HEK293 (cell line): ENCODE measurements at regions not wholly inside any gene's neighbourhood (a gene's known extent, or its start where the extent isn't known, plus 50 kb on each side); places are given as distances from the start of the nearest gene placed in this dataset.

Experiments used
- CTCF ChIA-PET: fragments of 350-600 bp; formaldehyde crosslinking; extraction: SDS; loops from one replicate; lab custom pipeline; 2021; ENCODE audit warnings: antibody characterized with exemption; lab: Yijun Ruan, JAX
- POLR2A ChIA-PET: fragments of 300-600 bp; formaldehyde crosslinking; extraction: SDS; loops from one replicate; lab custom pipeline; 2020; ENCODE audit warnings: antibody characterized with exemption, inconsistent platforms; lab: Yijun Ruan, JAX
- H3K27ac ChIP-seq: fragments of 200-500 bp; sonication (Bioruptor generic); 2 replicates; pipeline ENCODE4 v1.5.1; 2014; ENCODE audit warnings: low read depth, low read length, control low read depth, inconsistent platforms; ENCODE audit errors: extremely low read depth
- H3K36me3 ChIP-seq, 2 experiments: fragments of 200-500 bp in 1 of 2; sonication (Bioruptor generic) in 1 of 2; 1 replicate in 1 of 2; 2 replicates in 1 of 2; pipeline ENCODE4 v1.5.1; 2014 to 2017; ENCODE audit warnings: inconsistent platforms in 2 of 2, low read length in 2 of 2; ENCODE audit not compliant: control insufficient read depth in 2 of 2, insufficient read depth in 1 of 2
- H3K4me1 ChIP-seq: fragments of 200-500 bp; sonication (Bioruptor generic); 2 replicates; pipeline ENCODE4 v1.5.1; 2014; ENCODE audit warnings: mild to moderate bottlenecking, low read length, inconsistent platforms; ENCODE audit not compliant: control insufficient read depth, insufficient read depth
- H3K4me3 ChIP-seq: 2 replicates; pipeline ENCODE4 v1.5.1; 2011; ENCODE audit warnings: low read depth, mild to moderate bottlenecking, control low read depth, low read length, moderate library complexity
- H3K9me3 ChIP-seq: fragments of 200-500 bp; sonication (Bioruptor generic); 2 replicates; pipeline ENCODE4 v1.5.1; 2014; ENCODE audit warnings: low read depth, low read length, inconsistent platforms; ENCODE audit not compliant: control insufficient read depth, insufficient read depth
- BCL11A ChIP-seq: fragments of 450-650 bp; formaldehyde crosslinking; IDR thresholded peaks from 2 replicates; pipeline ENCODE4 v1.5.1; 2016; ENCODE audit warnings: low read depth, missing biosample characterization, missing genetic modification characterization
- BCL6B ChIP-seq: fragments of 450-650 bp; formaldehyde crosslinking; IDR thresholded peaks from 2 replicates; pipeline ENCODE4 v1.5.1; 2017; ENCODE audit warnings: missing biosample characterization, missing genetic modification characterization
- OVOL3 ChIP-seq: fragments of 450-650 bp; formaldehyde crosslinking; IDR thresholded peaks from 2 replicates; pipeline ENCODE4 v1.5.1; 2016; ENCODE audit warnings: missing biosample characterization, missing genetic modification characterization
- SP3 ChIP-seq: fragments of 450-650 bp; formaldehyde crosslinking; IDR thresholded peaks from 2 replicates; pipeline ENCODE4 v1.5.1; 2016; ENCODE audit warnings: missing biosample characterization, missing genetic modification characterization
- ZBTB17 ChIP-seq: fragments of 450-650 bp; formaldehyde crosslinking; IDR thresholded peaks from 2 replicates; pipeline ENCODE4 v1.5.1; 2016; ENCODE audit warnings: missing biosample characterization, missing genetic modification characterization
- ZFHX2 ChIP-seq: fragments of 450-650 bp; formaldehyde crosslinking; conservative IDR thresholded peaks from 2 replicates; pipeline ENCODE4 v1.5.1; 2016; ENCODE audit warnings: missing biosample characterization, missing genetic modification characterization
- ZNF184 ChIP-seq: fragments of 450-650 bp; IDR thresholded peaks from 2 replicates; pipeline ENCODE4 v1.5.1; 2018; ENCODE audit warnings: missing biosample characterization, mild to moderate bottlenecking, missing genetic modification characterization
- ZNF211 ChIP-seq: fragments of 450-650 bp; formaldehyde crosslinking; IDR thresholded peaks from 2 replicates; pipeline ENCODE4 v1.5.1; 2016; ENCODE audit warnings: low read depth, missing biosample characterization, missing genetic modification characterization
- ZNF214 ChIP-seq: fragments of 450-650 bp; formaldehyde crosslinking; IDR thresholded peaks from 2 replicates; pipeline ENCODE4 v1.5.1; 2017; ENCODE audit warnings: missing biosample characterization, mild to moderate bottlenecking, missing genetic modification characterization, borderline replicate concordance
- ZNF24 ChIP-seq: fragments of 450-650 bp; formaldehyde crosslinking; IDR thresholded peaks from 2 replicates; pipeline ENCODE4 v1.5.1; 2016; ENCODE audit warnings: missing biosample characterization, missing genetic modification characterization
- ZNF26 ChIP-seq: fragments of 450-650 bp; formaldehyde crosslinking; IDR thresholded peaks from 2 replicates; pipeline ENCODE4 v1.5.1; 2016; ENCODE audit warnings: missing biosample characterization, missing genetic modification characterization
- ZNF280C ChIP-seq: fragments of 450-650 bp; formaldehyde crosslinking; IDR thresholded peaks from 2 replicates; pipeline ENCODE4 v1.5.1; 2016; ENCODE audit warnings: missing biosample characterization, missing genetic modification characterization
- ZNF350 ChIP-seq: fragments of 450-650 bp; formaldehyde crosslinking; IDR thresholded peaks from 2 replicates; pipeline ENCODE4 v1.5.0; 2017; ENCODE audit warnings: missing biosample characterization, mild to moderate bottlenecking, missing genetic modification characterization
- ZNF416 ChIP-seq: fragments of 450-650 bp; formaldehyde crosslinking; IDR thresholded peaks from 2 replicates; pipeline ENCODE4 v1.5.1; 2016; ENCODE audit warnings: missing biosample characterization, missing genetic modification characterization
- ZNF501 ChIP-seq: fragments of 450-650 bp; formaldehyde crosslinking; IDR thresholded peaks from 2 replicates; pipeline ENCODE4 v1.5.1; 2016; ENCODE audit warnings: missing biosample characterization, missing genetic modification characterization
- ZNF518A ChIP-seq: fragments of 450-650 bp; formaldehyde crosslinking; conservative IDR thresholded peaks from 2 replicates; pipeline ENCODE4 v1.5.1; 2016; ENCODE audit warnings: low read depth, missing biosample characterization, missing genetic modification characterization
- ZNF623 ChIP-seq: fragments of 450-650 bp; formaldehyde crosslinking; IDR thresholded peaks from 2 replicates; pipeline ENCODE4 v1.5.1; 2016; ENCODE audit warnings: missing biosample characterization, missing genetic modification characterization
- ZNF660 ChIP-seq: fragments of 450-650 bp; IDR thresholded peaks from 2 replicates; pipeline ENCODE4 v1.5.1; 2018; ENCODE audit warnings: missing biosample characterization, mild to moderate bottlenecking, missing genetic modification characterization
- ZNF670 ChIP-seq: fragments of 450-650 bp; formaldehyde crosslinking; IDR thresholded peaks from 2 replicates; pipeline ENCODE4 v1.5.1; 2016; ENCODE audit warnings: missing biosample characterization, missing genetic modification characterization, low read depth
- ZNF747 ChIP-seq: fragments of 450-650 bp; formaldehyde crosslinking; IDR thresholded peaks from 2 replicates; pipeline ENCODE4 v1.5.1; 2016; ENCODE audit warnings: missing biosample characterization, missing genetic modification characterization
- ZNF785 ChIP-seq: fragments of 450-650 bp; formaldehyde crosslinking; IDR thresholded peaks from 2 replicates; pipeline ENCODE4 v1.5.1; 2016; ENCODE audit warnings: missing biosample characterization, missing genetic modification characterization
- ZNF837 ChIP-seq: fragments of 450-650 bp; formaldehyde crosslinking; IDR thresholded peaks from 2 replicates; pipeline ENCODE4 v1.5.1; 2016; ENCODE audit warnings: missing biosample characterization, missing genetic modification characterization
- ZSCAN18 ChIP-seq: fragments of 450-650 bp; formaldehyde crosslinking; IDR thresholded peaks from 2 replicates; pipeline ENCODE4 v1.5.1; 2016; ENCODE audit warnings: missing biosample characterization, missing genetic modification characterization

GRCh38 chr2:47300609-47301276, 68.4 kb upstream of the EPCAM start (continued):
- TF ChIP-seq ZNF280C (tag by site-specific recombination) (no peak), ZNF416 (no peak), ZNF518A (tag by site-specific recombination) (no peak), ZNF26 (tag by site-specific recombination) (no peak), ZNF670 (no peak), ZSCAN18 (no peak), ZNF214 (tag by site-specific recombination) (no peak), ZNF211 (tag by site-specific recombination) (no peak), SP3 (tag by site-specific recombination) (no peak), ZNF350 (tag by site-specific recombination) (no peak)

- no peak overlapping the region for H3K27ac ChIP-seq
- no peaks in the 10 kb centered on the region for H3K9me3 ChIP-seq
- peaks cover 13% of the 10 kb centered on the region; the same call in 1 of the 2 replicates for H3K4me1 ChIP-seq
- H3K4me3 ChIP-seq, result no peak overlapping the region
- ChIA-PET POLR2A (no interaction called here), CTCF (interaction anchor here (0.6 to 1.1 kb wide), 4 partner anchors 25 to 284 kb away, joined by 3 to 5 read pairs (median 4); no protein-coding TSS in a partner anchor)
- H3K36me3 ChIP-seq, result no peaks in the 10 kb centered on the region
- TF ChIP-seq ZNF623 (tag by site-specific recombination) (no peak), ZNF184 (tag by site-specific recombination) (no peak), ZNF501 (tag by site-specific recombination) (no peak), ZBTB17 (tag by site-specific recombination) (no peak), ZNF747 (tag by site-specific recombination) (no peak), ZNF24 (tag by site-specific recombination) (no peak), ZNF837 (tag by site-specific recombination) (no peak), ZNF785 (tag by site-specific recombination) (no peak), OVOL3 (tag by site-specific recombination) (no peak), ZNF660 (tag by site-specific recombination) (no peak), ZSCAN18 (no peak), BCL11A (tag by site-specific recombination) (no peak), ZFHX2 (tag by site-specific recombination) (no peak), BCL6B (tag by site-specific recombination) (no peak)
Observed at GRCh38 chr2:47300081-47300480, 69.0 kb upstream of the EPCAM start.
